KMS-11 (cell line): ENCODE measurements at regions not wholly inside any gene's neighbourhood (a gene's known extent, or its start where the extent isn't known, plus 50 kb on each side); places are given as distances from the start of the nearest gene placed in this dataset.

Source experiments
- H2AFZ ChIP-seq: fragments of 200-600 bp; sonication (generic); 2 replicates; pipeline ENCODE4 v1.6.1; 2016; ENCODE audit warnings: antibody characterized with exemption, mixed run types, low read depth
- H3K27ac ChIP-seq: fragments of 200-600 bp; sonication (generic); 2 replicates; pipeline ENCODE4 v1.6.1; 2016; ENCODE audit warnings: mild to moderate bottlenecking, mixed run types
- H3K27me3 ChIP-seq: fragments of 200-600 bp; sonication (generic); 2 replicates; pipeline ENCODE4 v1.6.1; 2017; ENCODE audit warnings: mild to moderate bottlenecking, low read depth, mixed run types, moderate library complexity; ENCODE audit not compliant: insufficient read depth
- H3K36me3 ChIP-seq: fragments of 200-600 bp; sonication (generic); 2 replicates; pipeline ENCODE4 v1.6.1; 2017; ENCODE audit warnings: mild to moderate bottlenecking, mixed run types; ENCODE audit not compliant: insufficient read depth
- H3K4me1 ChIP-seq: fragments of 200-600 bp; sonication (generic); 2 replicates; pipeline ENCODE4 v1.6.1; 2016; ENCODE audit warnings: mild to moderate bottlenecking, low read depth, mixed run types; ENCODE audit not compliant: poor library complexity, severe bottlenecking
- H3K4me2 ChIP-seq: fragments of 200-600 bp; sonication (generic); 2 replicates; pipeline ENCODE4 v1.7.0; 2016; ENCODE audit warnings: mild to moderate bottlenecking, mixed run types
- H3K4me3 ChIP-seq: fragments of 200-600 bp; sonication (generic); IDR thresholded peaks from 2 replicates; pipeline ENCODE4 v1.6.1; 2017; ENCODE audit warnings: low read depth, low read length, mixed read lengths; ENCODE audit not compliant: insufficient read depth
- H3K79me2 ChIP-seq: fragments of 200-600 bp; sonication (generic); 2 replicates; pipeline ENCODE4 v1.6.1; 2016; ENCODE audit warnings: low read depth, mixed run types; ENCODE audit not compliant: insufficient read depth
- H3K9ac ChIP-seq: fragments of 200-600 bp; sonication (generic); 2 replicates; pipeline ENCODE4 v1.6.1; 2016; ENCODE audit warnings: mild to moderate bottlenecking, mixed run types
- H4K20me1 ChIP-seq: fragments of 200-600 bp; sonication (generic); 2 replicates; pipeline ENCODE4 v1.6.1; 2016; ENCODE audit warnings: mild to moderate bottlenecking, mixed run types; ENCODE audit not compliant: insufficient read depth
- CTCF ChIP-seq: fragments of 200-600 bp; sonication (generic); conservative IDR thresholded peaks from 2 replicates; pipeline ENCODE4 v1.6.1; 2017; ENCODE audit warnings: low read depth, mild to moderate bottlenecking, antibody characterized with exemption, low read length, moderate library complexity, mixed read lengths

- no peak overlapping the region for H3K4me3 ChIP-seq
- no peak overlapping the region for H3K9ac ChIP-seq
- no peaks in the 10 kb centered on the region for H4K20me1 ChIP-seq
- TF ChIP-seq CTCF, result no peak
- no peaks in the 10 kb centered on the region; the same call in 1 of the 2 replicates for H3K27me3 ChIP-seq
- H3K79me2 ChIP-seq, result no peaks in the 10 kb centered on the region
- no peak overlapping the region for H3K27ac ChIP-seq
- no peaks in the 10 kb centered on the region for H3K4me1 ChIP-seq
- no peaks in the 10 kb centered on the region for H3K36me3 ChIP-seq
- H3K4me2 ChIP-seq, result no peak overlapping the region
- H2AFZ ChIP-seq, result no peak overlapping the region
These were observed 100.3 kb upstream of the PRR5 start for GRCh38 chr22:44601725-44602124.

GRCh38 chr22:44601189-44601588 is 100.8 kb upstream of the PRR5 start:
- Histone ChIP-seq H2AFZ (no peak overlapping the region), H3K79me2 (no peaks in the 10 kb centered on the region), H4K20me1 (no peaks in the 10 kb centered on the region), H3K4me2 (no peak overlapping the region), H3K36me3 (no peaks in the 10 kb centered on the region), H3K4me1 (no peaks in the 10 kb centered on the region), H3K27ac (no peak overlapping the region), H3K9ac (no peak overlapping the region), H3K4me3 (no peak overlapping the region), H3K27me3 (no peaks in the 10 kb centered on the region; the same call in 1 of the 2 replicates)
- no peak for TF ChIP-seq CTCF

- Histone ChIP-seq H3K79me2 (no peaks in the 10 kb centered on the region), H2AFZ (no peak overlapping the region), H3K27me3 (no peaks in the 10 kb centered on the region; the same call in 1 of the 2 replicates), H3K9ac (no peak overlapping the region), H3K36me3 (no peaks in the 10 kb centered on the region), H4K20me1 (no peaks in the 10 kb centered on the region), H3K4me1 (no peaks in the 10 kb centered on the region), H3K4me3 (no peak overlapping the region), H3K4me2 (no peak overlapping the region), H3K27ac (no peak overlapping the region)
- TF ChIP-seq CTCF, result no peak
These were observed 101.7 kb upstream of the PRR5 start for GRCh38 chr22:44600207-44600785.

- no peak overlapping the region for H3K4me3 ChIP-seq
- H3K79me2 ChIP-seq, result no peaks in the 10 kb centered on the region
- H3K36me3 ChIP-seq, result no peaks in the 10 kb centered on the region
- H3K4me2 ChIP-seq, result no peak overlapping the region
- no peaks in the 10 kb centered on the region for H4K20me1 ChIP-seq
- no peak for TF ChIP-seq CTCF
- H3K27ac ChIP-seq, result no peak overlapping the region
- H3K4me1 ChIP-seq, result no peaks in the 10 kb centered on the region
- H3K27me3 ChIP-seq, result no peaks in the 10 kb centered on the region; the same call in 1 of the 2 replicates
- H2AFZ ChIP-seq, result no peak overlapping the region
- H3K9ac ChIP-seq, result no peak overlapping the region
These were observed 101.6 kb upstream of the RTL6 start for GRCh38 chr22:44599500-44600140.
